GM21825 (cell line): ENCODE measurements at regions not wholly inside any gene's neighbourhood (a gene's known extent, or its start where the extent isn't known, plus 50 kb on each side); places are given as distances from the start of the nearest gene placed in this dataset.

ENCODE experiments used
- ATAC-seq: cut with Tn5 transposase; IDR thresholded peaks from one replicate; pipeline ENCODE4 v1.9.1; 2021; ENCODE audit warnings: mild to moderate bottlenecking, moderate library complexity; ENCODE audit not compliant: unreplicated experiment

- ATAC-seq = no peak
Measured at GRCh38 chr10:57806675-57807074, 461.0 kb downstream of the IPMK start.

GRCh38 chr10:57799625-57800024 is 468.1 kb downstream of the IPMK start:
- no peak for ATAC-seq

DNA sequence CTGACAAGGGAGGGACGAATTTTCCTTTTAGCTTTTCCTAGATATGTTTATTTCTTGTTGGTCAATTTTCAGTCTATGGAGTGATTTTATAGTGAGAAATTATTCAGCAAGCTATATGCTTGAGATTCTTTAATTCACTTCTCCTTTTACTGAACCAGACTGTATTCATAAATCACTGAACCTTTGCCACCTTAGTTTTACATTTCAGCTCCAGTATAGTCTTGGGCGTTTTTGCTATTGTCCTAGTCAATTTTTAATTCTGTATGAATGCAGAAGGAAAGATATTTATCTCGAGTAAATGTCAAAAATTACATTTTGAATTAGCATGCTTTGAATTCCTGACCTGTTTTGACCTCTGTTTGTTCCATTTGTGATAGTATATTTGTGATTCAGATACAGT is 468.9 kb downstream of the IPMK start:
- no peak for ATAC-seq

GRCh38 chr10:57791546-57791945 is 476.1 kb downstream of the IPMK start:
- no peak for ATAC-seq

- no peak for ATAC-seq
Measured at GRCh38 chr10:57790703-57791102, 477.0 kb downstream of the IPMK start.

DNA sequence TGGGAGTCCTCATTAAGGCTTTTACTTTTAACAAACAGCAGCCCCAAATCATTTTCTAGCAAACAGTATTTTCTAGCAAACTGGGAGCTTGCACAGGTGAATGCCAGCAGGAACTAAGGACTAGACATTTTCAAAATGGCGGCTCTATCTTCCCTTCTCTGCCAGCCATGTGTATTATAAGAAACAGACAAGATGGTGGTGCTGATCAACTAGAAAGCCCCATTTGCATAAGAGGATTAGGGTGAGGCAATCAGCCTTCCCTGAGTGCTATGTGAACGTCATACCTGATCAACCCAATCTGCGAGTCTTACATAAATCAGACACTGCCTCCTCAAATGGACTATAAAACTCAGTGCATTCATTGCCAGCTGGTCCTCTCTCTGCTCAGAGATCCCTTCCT is 479.6 kb downstream of the IPMK start:
- no peak for ATAC-seq

DNA sequence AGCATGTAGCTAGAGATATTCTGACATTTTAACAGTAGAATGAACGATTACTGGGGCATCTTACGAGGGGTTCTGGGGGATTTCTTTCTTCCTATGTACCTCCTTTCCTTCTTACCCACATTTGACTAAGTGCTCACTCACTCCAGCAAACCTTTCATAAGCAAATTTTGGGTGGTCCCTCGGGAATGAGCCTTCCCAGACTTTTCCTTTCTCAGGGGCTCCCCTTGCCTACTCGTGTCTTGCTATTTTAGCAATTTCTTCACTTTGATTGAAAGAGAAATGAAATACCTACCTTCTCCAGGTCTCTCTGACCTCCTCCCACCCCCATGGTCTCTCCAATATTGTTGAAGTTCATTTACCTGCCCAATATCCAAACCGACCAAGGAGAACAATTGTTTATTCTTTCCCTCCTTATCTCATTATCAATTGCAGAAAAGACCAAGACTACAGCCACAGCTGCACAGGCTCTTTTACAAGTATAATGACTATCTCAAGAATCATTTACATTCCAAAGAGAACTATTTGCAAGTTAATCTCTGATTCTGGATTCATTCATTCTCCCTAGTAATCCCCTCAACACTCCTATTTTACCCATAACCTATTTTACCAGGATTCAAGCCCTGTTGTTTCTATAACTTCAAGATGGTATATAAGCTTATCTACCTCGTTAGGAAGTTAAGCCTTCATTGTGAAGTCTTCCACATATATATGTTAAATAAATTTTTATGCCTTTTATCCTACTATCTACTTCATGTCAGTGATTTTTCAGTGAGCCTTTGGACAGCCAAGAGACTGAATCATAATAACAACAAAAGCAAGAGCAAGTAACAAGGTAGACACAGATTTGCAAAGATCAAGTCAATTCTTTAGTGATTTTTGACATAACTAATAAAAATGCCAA is 480.6 kb downstream of the IPMK start:
- no peak for ATAC-seq

DNA sequence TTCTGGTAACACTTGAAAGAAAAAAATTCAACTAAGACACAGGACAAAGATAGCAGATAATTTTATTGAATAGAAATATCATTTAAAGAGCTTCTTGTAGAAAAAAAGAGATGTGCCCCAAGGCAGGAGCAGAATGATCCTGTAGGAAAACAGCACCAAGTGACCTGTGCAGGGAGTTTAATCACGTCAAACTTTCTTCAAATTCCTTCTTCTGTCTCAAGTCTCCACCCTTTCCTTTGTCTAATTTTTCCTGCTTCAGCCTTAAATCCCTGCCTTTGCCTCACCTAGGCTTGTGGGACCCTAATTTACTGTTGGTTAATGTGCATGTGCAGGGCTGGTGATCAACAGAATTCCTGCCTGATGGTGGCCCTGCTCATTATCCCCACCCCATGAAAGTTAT is 481.4 kb downstream of the IPMK start:
- ATAC-seq = no peak

DNA sequence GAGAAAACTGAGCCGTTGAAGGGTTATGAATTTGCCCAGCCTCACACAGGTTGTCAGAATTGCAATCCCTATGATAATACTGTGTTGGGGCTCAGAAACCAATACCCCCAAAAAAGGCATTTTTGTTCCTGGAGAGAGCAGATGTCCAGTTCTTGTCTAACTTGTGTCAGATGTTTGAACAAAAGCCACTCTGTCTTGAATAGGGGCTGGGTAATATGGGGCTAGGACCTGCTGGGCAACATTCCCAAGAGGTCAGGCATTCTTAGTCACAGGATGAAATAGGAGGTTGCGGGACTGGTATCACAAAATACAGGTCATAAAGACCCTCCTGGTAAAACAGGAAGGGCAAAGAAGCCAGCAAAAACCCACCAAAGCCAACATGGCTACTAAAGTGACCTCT is 482.1 kb downstream of the IPMK start:
- no peak for ATAC-seq

DNA sequence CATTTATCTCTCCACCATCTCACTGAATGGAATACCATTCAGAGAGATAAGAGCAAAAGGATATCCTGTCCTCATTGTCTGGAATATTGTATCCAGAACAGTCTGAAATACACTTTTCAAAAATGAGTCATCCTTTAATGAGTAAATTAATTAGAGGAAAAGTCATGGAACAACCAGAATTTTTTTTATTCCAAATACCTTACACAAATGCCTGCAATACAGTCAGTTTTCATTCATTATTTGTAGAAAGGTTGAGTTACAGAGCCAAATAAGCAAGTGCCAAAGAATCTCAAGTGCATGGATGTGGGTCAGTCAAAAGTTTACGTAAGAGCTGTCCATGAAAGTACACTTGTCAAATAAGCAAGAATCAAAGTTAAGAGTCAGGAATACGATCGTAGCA is 482.6 kb downstream of the IPMK start:
- ATAC-seq = no peak

DNA sequence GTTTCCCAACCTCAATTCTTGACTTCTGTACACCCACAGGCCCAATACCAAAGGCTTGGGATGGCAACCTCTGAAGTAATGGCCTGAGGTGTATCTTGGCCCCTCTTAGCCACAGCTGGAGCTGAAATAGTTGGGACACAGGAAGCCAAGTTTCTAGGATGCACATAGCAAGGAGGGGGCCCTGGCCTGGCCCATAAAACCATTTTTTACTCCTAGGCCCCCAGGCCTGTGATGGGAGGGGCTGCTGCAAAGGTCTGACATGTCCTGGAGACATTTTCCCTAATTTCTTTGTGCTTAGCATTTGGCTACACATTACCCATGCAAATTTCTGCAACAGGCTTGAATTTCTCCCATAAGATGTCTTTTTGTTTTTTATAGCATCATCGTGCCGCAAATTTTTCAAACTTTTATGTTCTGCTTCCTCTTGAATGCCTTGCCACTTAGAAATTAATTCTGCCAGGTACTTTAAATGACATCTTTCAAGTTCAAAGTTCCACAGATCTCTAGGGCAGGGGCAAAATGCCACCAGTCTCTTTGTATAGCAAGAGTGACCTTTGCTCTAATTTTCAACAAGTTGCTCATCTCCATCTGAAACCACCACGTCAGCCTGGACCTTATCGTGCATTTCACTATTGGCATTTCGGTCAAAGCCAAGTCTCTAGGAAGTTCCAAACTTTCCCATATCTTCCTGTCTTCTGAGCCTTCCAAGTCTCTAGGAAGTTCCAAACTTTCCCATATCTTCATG is 490.8 kb downstream of the IPMK start:
- no peak for ATAC-seq

GRCh38 chr10:57775250-57775649 is 492.4 kb downstream of the IPMK start:
- ATAC-seq = no peak

GRCh38 chr10:57769298-57769697 is 498.4 kb downstream of the IPMK start:
- ATAC-seq = no peak

DNA sequence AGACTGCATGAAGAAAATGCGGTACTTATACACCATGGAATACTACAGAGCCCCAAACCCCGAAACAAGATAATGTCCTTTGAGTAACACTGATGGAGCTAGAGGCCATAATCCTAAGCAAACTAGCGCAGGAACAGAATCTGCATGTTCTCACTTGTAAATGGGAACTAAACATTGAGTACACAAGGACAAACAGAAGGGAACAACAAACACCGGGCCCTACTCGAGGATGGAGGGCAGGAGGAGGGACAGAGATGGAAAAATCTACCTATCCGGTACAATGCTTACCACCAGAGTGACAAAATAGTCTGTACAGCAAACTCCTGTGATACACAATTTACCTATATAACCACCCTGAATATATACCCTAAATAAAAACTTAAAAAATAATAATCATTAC is 507.9 kb downstream of the IPMK start:
- no peak for ATAC-seq

- ATAC-seq = no peak
Measured at GRCh38 chr10:57754803-57755202, 512.9 kb downstream of the IPMK start.

- ATAC-seq = no peak
Measured at GRCh38 chr10:57743711-57744110, 524.0 kb downstream of the IPMK start.

- ATAC-seq = no peak
Measured at GRCh38 chr10:57741751-57742150, 525.9 kb downstream of the IPMK start.

DNA sequence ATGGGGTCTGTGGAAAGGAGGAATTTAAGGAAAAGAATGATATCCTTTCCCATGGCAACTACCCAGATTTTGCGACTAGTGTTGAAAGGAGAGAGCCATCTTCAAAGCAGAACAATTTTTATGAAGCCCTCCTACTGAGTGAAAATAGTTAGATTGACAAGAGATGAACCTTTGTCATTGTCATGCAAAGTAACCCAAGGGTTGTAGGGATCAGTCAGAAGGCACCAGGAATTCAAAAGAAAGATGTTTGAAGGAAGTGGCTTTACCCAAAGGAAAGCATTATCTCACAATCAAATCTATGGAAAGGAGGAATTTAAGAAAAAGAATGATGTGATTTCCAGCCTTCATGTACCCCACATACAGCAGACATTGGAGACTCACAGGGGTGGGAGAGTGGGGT is 544.4 kb downstream of the IPMK start:
- no peak for ATAC-seq

- no peak for ATAC-seq
Measured at GRCh38 chr10:57716884-57717283, 550.8 kb downstream of the IPMK start.

DNA sequence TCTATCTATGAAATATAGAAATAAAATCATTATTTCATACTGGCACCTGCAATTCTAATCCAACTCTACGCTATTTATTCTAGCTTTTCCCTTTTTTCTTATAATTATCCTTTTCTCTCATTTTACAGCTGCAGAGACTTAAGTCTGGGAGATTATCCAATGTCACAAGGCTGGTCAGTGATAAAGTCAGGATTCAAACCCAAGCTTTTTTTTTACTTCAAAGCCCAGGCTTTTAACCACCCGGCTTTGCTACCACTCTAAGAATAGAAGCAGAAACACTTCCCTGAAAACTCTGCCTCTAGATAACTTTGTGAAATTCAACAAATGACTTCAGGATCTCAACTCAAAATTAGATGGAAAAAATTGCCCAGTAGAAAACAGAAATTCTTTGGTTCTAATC is 552.5 kb downstream of the IPMK start:
- ATAC-seq = no peak

DNA sequence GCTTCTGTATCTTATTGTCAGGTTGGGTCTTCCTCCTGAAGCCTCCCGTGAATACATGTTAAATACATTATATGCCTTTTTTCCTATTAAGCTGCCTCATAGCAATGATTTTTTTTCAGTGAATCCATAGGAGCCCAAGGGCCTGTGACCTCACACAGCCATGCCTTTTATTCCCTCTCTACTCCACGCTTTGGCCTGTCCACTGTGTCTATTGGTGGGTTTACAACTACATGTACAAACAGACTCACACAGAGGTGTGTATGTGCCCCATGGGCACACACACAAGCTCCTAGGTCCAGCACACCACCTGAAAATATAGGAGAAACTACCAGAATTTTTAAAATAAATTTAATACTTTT is 560.4 kb downstream of the IPMK start:
- no peak for ATAC-seq

DNA sequence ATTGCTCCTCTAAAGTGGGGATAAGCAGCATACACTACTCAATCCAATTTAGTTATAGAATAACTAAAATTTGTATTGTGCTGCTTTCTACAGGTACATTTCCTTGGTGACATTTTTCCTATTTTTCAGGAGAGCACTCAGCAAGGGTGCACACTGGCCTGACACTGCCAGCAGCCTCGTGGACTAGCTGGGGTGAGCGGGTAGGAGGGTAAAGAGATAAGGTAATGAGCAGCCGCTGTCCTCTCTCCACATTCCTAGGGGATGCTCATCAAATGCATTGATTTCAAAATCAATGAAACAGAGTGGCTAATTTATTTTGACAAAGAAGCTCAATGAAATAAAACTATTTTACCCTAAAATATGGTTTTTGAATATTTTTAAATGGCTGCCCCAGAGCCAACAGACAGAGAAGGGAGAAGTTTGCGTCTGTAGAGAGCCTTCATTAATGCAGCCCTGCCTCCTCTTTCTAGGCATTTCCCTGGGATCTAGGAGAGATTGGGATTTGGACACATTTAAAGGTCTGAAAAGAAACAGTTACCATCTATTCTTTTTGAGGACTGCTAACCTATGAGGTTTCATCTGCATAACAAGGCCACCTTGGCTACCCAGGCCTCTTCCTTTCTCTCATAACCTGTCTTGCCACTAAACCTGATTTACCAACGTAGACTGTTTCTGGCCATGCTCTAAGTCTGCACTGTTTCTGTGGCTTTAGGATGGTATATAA is 561.0 kb downstream of the IPMK start:
- ATAC-seq = no peak
